Lower leg skin (tissue), 3 donors: ENCODE measurements at regions not wholly inside any gene's neighbourhood (a gene's known extent, or its start where the extent isn't known, plus 50 kb on each side); places are given as distances from the start of the nearest gene placed in this dataset.

Source experiments
- POLR2A ChIP-seq, 2 donors: fragments of 450-650 bp; IDR thresholded peaks; one replicate each; pipeline ENCODE4 v1.6.1; 2016 to 2017; ENCODE audit warnings: antibody characterized with exemption in 2 of 2, mild to moderate bottlenecking in 1 of 2, moderate library complexity in 1 of 2
- TF ChIP-seq, protein P1 (sequence below), 3 donors: fragments of 450-650 bp; IDR thresholded peaks; one replicate each; pipeline ENCODE4 v1.5.1; 2016; ENCODE audit warnings: antibody characterized with exemption in 3 of 3, mild to moderate bottlenecking in 3 of 3, moderate library complexity in 2 of 3

GRCh38 chr14:26320886-26321285, 276.9 kb downstream of the NOVA1 start:
- TF ChIP-seq, protein P1, sequence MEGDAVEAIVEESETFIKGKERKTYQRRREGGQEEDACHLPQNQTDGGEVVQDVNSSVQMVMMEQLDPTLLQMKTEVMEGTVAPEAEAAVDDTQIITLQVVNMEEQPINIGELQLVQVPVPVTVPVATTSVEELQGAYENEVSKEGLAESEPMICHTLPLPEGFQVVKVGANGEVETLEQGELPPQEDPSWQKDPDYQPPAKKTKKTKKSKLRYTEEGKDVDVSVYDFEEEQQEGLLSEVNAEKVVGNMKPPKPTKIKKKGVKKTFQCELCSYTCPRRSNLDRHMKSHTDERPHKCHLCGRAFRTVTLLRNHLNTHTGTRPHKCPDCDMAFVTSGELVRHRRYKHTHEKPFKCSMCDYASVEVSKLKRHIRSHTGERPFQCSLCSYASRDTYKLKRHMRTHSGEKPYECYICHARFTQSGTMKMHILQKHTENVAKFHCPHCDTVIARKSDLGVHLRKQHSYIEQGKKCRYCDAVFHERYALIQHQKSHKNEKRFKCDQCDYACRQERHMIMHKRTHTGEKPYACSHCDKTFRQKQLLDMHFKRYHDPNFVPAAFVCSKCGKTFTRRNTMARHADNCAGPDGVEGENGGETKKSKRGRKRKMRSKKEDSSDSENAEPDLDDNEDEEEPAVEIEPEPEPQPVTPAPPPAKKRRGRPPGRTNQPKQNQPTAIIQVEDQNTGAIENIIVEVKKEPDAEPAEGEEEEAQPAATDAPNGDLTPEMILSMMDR (IDR thresholded peaks at IDR 0.05), result no peak
- TF ChIP-seq POLR2A (IDR thresholded peaks at IDR 0.05), result no peak
